GM23338 (cell line): ENCODE measurements at regions not wholly inside any gene's neighbourhood (a gene's known extent, or its start where the extent isn't known, plus 50 kb on each side); places are given as distances from the start of the nearest gene placed in this dataset.

Experiments used
- ATAC-seq: fragments of 200-7000 bp; cut with Tn5 transposase; 3 replicates; pipeline ENCODE4 v1.9.1; 2020
- DNase-seq: peaks from one replicate; pipeline ENCODE4 v3.0.0-alpha.2; 2015; ENCODE audit warnings: low spot score
- H2AFZ ChIP-seq: fragments of 200-600 bp; sonication (generic); 2 replicates; pipeline ENCODE4 v1.8.0; 2016; ENCODE audit warnings: antibody characterized with exemption, mild to moderate bottlenecking, moderate library complexity
- H3F3A ChIP-seq: fragments of 200-600 bp; sonication (generic); replicated peaks from 2 replicates; pipeline ENCODE4 v1.8.0; 2017; ENCODE audit warnings: antibody characterized with exemption, mixed run types, low read depth
- H3K27ac ChIP-seq: fragments of 200-600 bp; sonication (generic); 2 replicates; pipeline ENCODE4 v1.6.1; 2016; ENCODE audit warnings: low read depth
- H3K27me3 ChIP-seq: fragments of 200-600 bp; sonication (generic); 2 replicates; pipeline ENCODE4 v1.8.0; 2016; ENCODE audit warnings: mild to moderate bottlenecking, mixed run types, moderate library complexity; ENCODE audit not compliant: insufficient read depth
- H3K36me3 ChIP-seq: fragments of 200-600 bp; sonication (generic); 2 replicates; pipeline ENCODE4 v1.8.0; 2016; ENCODE audit warnings: mild to moderate bottlenecking; ENCODE audit not compliant: insufficient read depth
- H3K4me1 ChIP-seq: fragments of 200-600 bp; sonication (generic); 2 replicates; pipeline ENCODE4 v1.8.0; 2016; ENCODE audit warnings: mild to moderate bottlenecking, moderate library complexity; ENCODE audit not compliant: insufficient read depth
- H3K4me2 ChIP-seq: fragments of 200-600 bp; sonication (generic); 2 replicates; pipeline ENCODE4 v1.7.1; 2017; ENCODE audit warnings: mixed run types
- H3K4me3 ChIP-seq: fragments of 200-600 bp; sonication (generic); 2 replicates; pipeline ENCODE4 v1.6.1; 2016; ENCODE audit warnings: mixed run types
- H3K79me2 ChIP-seq: fragments of 200-600 bp; sonication (generic); replicated peaks from 2 replicates; pipeline ENCODE4 v1.8.0; 2017; ENCODE audit warnings: mild to moderate bottlenecking; ENCODE audit not compliant: insufficient read depth
- H3K9me2 ChIP-seq: fragments of 200-600 bp; sonication (generic); 2 replicates; pipeline ENCODE4 v1.8.0; 2017; ENCODE audit not compliant: insufficient read depth
- H4K20me1 ChIP-seq: fragments of 200-600 bp; sonication (generic); replicated peaks from 2 replicates; pipeline ENCODE4 v1.8.0; 2017; ENCODE audit warnings: mild to moderate bottlenecking; ENCODE audit not compliant: insufficient read depth
- H3K27ac Mint-ChIP-seq: 2 replicates; pipeline ENCODE4 v1.8.0; 2020; ENCODE audit warnings: inconsistent platforms, mild to moderate bottlenecking, moderate library complexity, mixed read lengths
- H3K27me3 Mint-ChIP-seq: 3 replicates; pipeline ENCODE4 v1.8.0; 2022; ENCODE audit warnings: low read depth, mild to moderate bottlenecking, moderate library complexity, mixed read lengths, inconsistent platforms; ENCODE audit not compliant: insufficient read depth, poor library complexity
- H3K36me3 Mint-ChIP-seq: 3 replicates; pipeline ENCODE4 v1.8.0; 2021; ENCODE audit warnings: low read depth, mild to moderate bottlenecking, inconsistent platforms, moderate library complexity, mixed read lengths
- H3K4me1 Mint-ChIP-seq: 3 replicates; pipeline ENCODE4 v1.8.0; 2020; ENCODE audit warnings: mild to moderate bottlenecking, inconsistent platforms, mixed read lengths
- H3K4me3 Mint-ChIP-seq: 3 replicates; pipeline ENCODE4 v1.8.0; 2021; ENCODE audit warnings: moderate library complexity, mild to moderate bottlenecking, inconsistent platforms, mixed read lengths
- H3K9me3 Mint-ChIP-seq: 3 replicates; pipeline ENCODE4 v1.8.0; 2020; ENCODE audit warnings: moderate library complexity, mild to moderate bottlenecking, inconsistent platforms, mixed read lengths
- CREB1 ChIP-seq: fragments of 250-450 bp; sonication (Bioruptor Pico); IDR thresholded peaks from 2 replicates; pipeline ENCODE4 v1.5.0; 2020; ENCODE audit warnings: low read depth, mild to moderate bottlenecking, moderate library complexity
- CTCF ChIP-seq, 2 experiments: fragments of 200-600 bp in 1 of 2; sonication (generic) in 1 of 2; conservative IDR thresholded peaks; 2 replicates each; pipeline versions ENCODE4 v1.5.1 to v1.6.1; 2016 to 2017; ENCODE audit warnings: antibody characterized with exemption in 2 of 2, low read depth in 2 of 2, mild to moderate bottlenecking in 2 of 2, moderate library complexity in 1 of 2
- ETS1 ChIP-seq: IDR thresholded peaks from 2 replicates; pipeline ENCODE4 v1.6.1; 2016; ENCODE audit warnings: antibody characterized with exemption
- EZH2 ChIP-seq: fragments of 200-600 bp; sonication (generic); IDR thresholded peaks from one replicate; pipeline ENCODE4 v1.8.0; 2017; ENCODE audit warnings: antibody characterized with exemption, mild to moderate bottlenecking, low read depth; ENCODE audit not compliant: unreplicated experiment
- EZH2phosphoT487 ChIP-seq: fragments of 200-600 bp; sonication (generic); IDR thresholded peaks from one replicate; pipeline ENCODE4 v1.8.1; 2018; ENCODE audit warnings: antibody characterized with exemption; ENCODE audit not compliant: unreplicated experiment
- JUNB ChIP-seq: IDR thresholded peaks from one replicate; pipeline ENCODE4 v1.6.1; 2016; ENCODE audit warnings: antibody characterized with exemption; ENCODE audit not compliant: unreplicated experiment
- NANOG ChIP-seq: IDR thresholded peaks from 2 replicates; pipeline ENCODE4 v1.6.1; 2016; ENCODE audit warnings: antibody characterized with exemption, borderline replicate concordance
- POLR2AphosphoS5 ChIP-seq: IDR thresholded peaks from 2 replicates; pipeline ENCODE4 v1.6.1; 2016; ENCODE audit warnings: antibody characterized with exemption, low read depth
- REST ChIP-seq: IDR thresholded peaks from one replicate; pipeline ENCODE4 v1.6.1; 2018; ENCODE audit warnings: antibody characterized with exemption; ENCODE audit not compliant: unreplicated experiment
- STAT1 ChIP-seq: IDR thresholded peaks from one replicate; pipeline ENCODE4 v1.6.1; 2016; ENCODE audit warnings: antibody characterized with exemption; ENCODE audit not compliant: unreplicated experiment
- ZNF114 ChIP-seq: fragments of 250-450 bp; sonication (Bioruptor Pico); IDR thresholded peaks from 2 replicates; pipeline ENCODE4 v1.5.0; 2020; ENCODE audit warnings: mild to moderate bottlenecking, moderate library complexity
- ZNF331 ChIP-seq: fragments of 250-450 bp; sonication (Bioruptor Pico); IDR thresholded peaks from 2 replicates; pipeline ENCODE4 v1.5.0; 2020; ENCODE audit warnings: low read depth, mild to moderate bottlenecking, moderate library complexity
- ZNF462 ChIP-seq: fragments of 250-450 bp; sonication (Bioruptor Pico); IDR thresholded peaks from 2 replicates; pipeline ENCODE4 v1.5.0; 2020; ENCODE audit warnings: mild to moderate bottlenecking, moderate library complexity

GRCh38 chr11:37459456-37459855, 861.4 kb upstream of the RAG2 start:
- no peak overlapping the region for H3K4me3 ChIP-seq
- no peaks in the 10 kb centered on the region for H3K9me2 ChIP-seq
- Mint-ChIP-seq H3K9me3 (no peaks in the 10 kb centered on the region), H3K4me1 (no peaks in the 10 kb centered on the region), H3K27ac (no peak overlapping the region), H3K4me3 (no peak overlapping the region), H3K27me3 (no peaks in the 10 kb centered on the region), H3K36me3 (no peaks in the 10 kb centered on the region)
- no peaks in the 10 kb centered on the region for H3K79me2 ChIP-seq
- no peak overlapping the region for H2AFZ ChIP-seq
- H3K4me1 ChIP-seq: no peaks in the 10 kb centered on the region
- H3K27me3 ChIP-seq: no peaks in the 10 kb centered on the region
- H3K4me2 ChIP-seq: no peak overlapping the region
- TF ChIP-seq EZH2phosphoT487 (no peak), REST (no peak), EZH2 (no peak), NANOG (no peak), CREB1 (no peak), POLR2AphosphoS5 (no peak), STAT1 (no peak), CTCF (conservative IDR thresholded peaks at IDR 0.05; ENCODE audit: low read depth in 2 of 2) (no peak), ZNF114 (CRISPR knock-in tag) (no peak), JUNB (no peak), ZNF331 (no peak), ZNF462 (CRISPR knock-in tag) (no peak), ETS1 (no peak)
- DNase-seq: no peak
- ATAC-seq: no peak
- H3K36me3 ChIP-seq: no peaks in the 10 kb centered on the region
- no peaks in the 10 kb centered on the region for H3F3A ChIP-seq
- no peaks in the 10 kb centered on the region for H4K20me1 ChIP-seq
- H3K27ac ChIP-seq: no peak overlapping the region
